Stimulated activated CD8-positive, alpha-beta memory T cell treated with anti-CD3 and anti-CD28 coated beads, Interleukin-7, amount 100 ng/mL, for 4 hours (primary cell): ENCODE measurements at regions not wholly inside any gene's neighbourhood (a gene's known extent, or its start where the extent isn't known, plus 50 kb on each side); places are given as distances from the start of the nearest gene placed in this dataset.

Source experiments
- DNase-seq, 2 donors: peaks; one replicate each; pipeline ENCODE4 v3.0.0-alpha.2; 2020; ENCODE audit warnings: low read depth in 2 of 2

- no peak for DNase-seq
Measured at GRCh38 chrX:38887222-38887621, 86.0 kb downstream of the MID1IP1 start.

- DNase-seq, result no peak
Measured at GRCh38 chrX:38890326-38890725, 89.1 kb downstream of the MID1IP1 start.

- no peak for DNase-seq
Measured at GRCh38 chrX:38890963-38891362, 89.7 kb downstream of the MID1IP1 start.

- DNase-seq, result no peak
Measured at GRCh38 chrX:38891641-38892413, 90.6 kb downstream of the MID1IP1 start.

GRCh38 chrX:38893441-38893840, 92.2 kb downstream of the MID1IP1 start:
- no peak for DNase-seq

- DNase-seq, result no peak
Measured at GRCh38 chrX:38895775-38896174, 94.5 kb downstream of the MID1IP1 start.

GRCh38 chrX:38896724-38897298, 95.6 kb downstream of the MID1IP1 start:
- no peak for DNase-seq

- DNase-seq, result no peak
Measured at GRCh38 chrX:38898261-38898660, 97.0 kb downstream of the MID1IP1 start.

- DNase-seq, result no peak
Measured at GRCh38 chrX:38899650-38900049, 98.4 kb downstream of the MID1IP1 start.

- DNase-seq, result no peak
Measured at GRCh38 chrX:38900719-38901118, 99.5 kb downstream of the MID1IP1 start.

- no peak for DNase-seq
Measured at GRCh38 chrX:38902972-38903492, 101.8 kb downstream of the MID1IP1 start.

GRCh38 chrX:38916801-38917200, 115.5 kb downstream of the MID1IP1 start:
- no peak for DNase-seq

- DNase-seq, result no peak
Measured at GRCh38 chrX:38917954-38918353, 116.7 kb downstream of the MID1IP1 start.

GRCh38 chrX:38919202-38919601, 117.9 kb downstream of the MID1IP1 start:
- DNase-seq, result no peak

- no peak for DNase-seq
Measured at GRCh38 chrX:38919853-38920528, 118.7 kb downstream of the MID1IP1 start.

GRCh38 chrX:38923451-38923969, 122.3 kb downstream of the MID1IP1 start:
- no peak for DNase-seq

GRCh38 chrX:38927592-38927991, 126.3 kb downstream of the MID1IP1 start:
- no peak for DNase-seq

- no peak for DNase-seq
Measured at GRCh38 chrX:38929966-38930421, 128.7 kb downstream of the MID1IP1 start.

- DNase-seq, result no peak
Measured at GRCh38 chrX:38930474-38930873, 129.2 kb downstream of the MID1IP1 start.

- no peak for DNase-seq
Measured at GRCh38 chrX:38935561-38935960, 134.3 kb downstream of the MID1IP1 start.

GRCh38 chrX:38937400-38937799, 136.1 kb downstream of the MID1IP1 start:
- DNase-seq, result no peak

GRCh38 chrX:38937926-38938325, 136.7 kb downstream of the MID1IP1 start:
- DNase-seq, result no peak
